ENCODE measurements at regions not wholly inside any gene's neighbourhood (a gene's known extent, or its start where the extent isn't known, plus 50 kb on each side); places are given as distances from the start of the nearest gene placed in this dataset.
A peak's percentile ranks its signal among the peaks of the same experiment; 100 is the strongest.
"Not testable (repeated sequence)": the region's sequence is repeated elsewhere in the genome, so short reads cannot be mapped to it uniquely, and the experiment has no call there.

GRCh38 chr19:13646758-13647157 lies 117.6 kb upstream of the MRI1 start:
- no peak for DNase-seq

GRCh38 chr19:13644645-13645044 lies 119.7 kb upstream of the MRI1 start:
- no peak for DNase-seq

GRCh38 chr19:13640611-13641010 lies 123.7 kb upstream of the MRI1 start:
- DNase-seq = no peak

GRCh38 chr19:13639342-13639929 lies 124.9 kb upstream of the MRI1 start:
- DNase-seq = no peak

GRCh38 chr19:13637664-13638063 lies 126.7 kb upstream of the MRI1 start:
- DNase-seq = no peak

GRCh38 chr19:13634658-13635057 lies 128.4 kb upstream of the CACNA1A start:
- no peak for DNase-seq

GRCh38 chr19:13633522-13633922 lies 127.2 kb upstream of the CACNA1A start:
- no peak for DNase-seq

- DNase-seq = peak; percentile 78
These were observed 126.8 kb upstream of the CACNA1A start for GRCh38 chr19:13633109-13633508.

- DNase-seq = not testable (repeated sequence)
These were observed 125.9 kb upstream of the CACNA1A start for GRCh38 chr19:13632164-13632563.

GRCh38 chr19:13629687-13630357 lies 123.5 kb upstream of the CACNA1A start:
- DNase-seq = no peak

GRCh38 chr19:13627531-13627930 lies 121.3 kb upstream of the CACNA1A start:
- no peak for DNase-seq

- DNase-seq = no peak
These were observed 117.7 kb upstream of the CACNA1A start for GRCh38 chr19:13623716-13624710.

- DNase-seq = no peak
These were observed 116.8 kb upstream of the CACNA1A start for GRCh38 chr19:13622766-13623715.

- no peak for DNase-seq
These were observed 115.1 kb upstream of the CACNA1A start for GRCh38 chr19:13621413-13621812.

- no peak for DNase-seq
These were observed 112.9 kb upstream of the CACNA1A start for GRCh38 chr19:13619203-13619632.

GRCh38 chr19:13615890-13616289 lies 109.6 kb upstream of the CACNA1A start:
- no peak for DNase-seq

- DNase-seq = no peak
These were observed 107.2 kb upstream of the CACNA1A start for GRCh38 chr19:13613447-13613846.

- DNase-seq = no peak
These were observed 105.3 kb upstream of the CACNA1A start for GRCh38 chr19:13611596-13611995.

GRCh38 chr19:13610039-13610691 lies 103.9 kb upstream of the CACNA1A start:
- DNase-seq = no peak

GRCh38 chr19:13606156-13606555 lies 99.9 kb upstream of the CACNA1A start:
- no peak for DNase-seq

- no peak for DNase-seq
These were observed 98.8 kb upstream of the CACNA1A start for GRCh38 chr19:13604902-13605586.

Measured in right forelimb (tissue), 1 donor.